ENCODE measurements at regions not wholly inside any gene's neighbourhood (a gene's known extent, or its start where the extent isn't known, plus 50 kb on each side); places are given as distances from the start of the nearest gene placed in this dataset.

DNA sequence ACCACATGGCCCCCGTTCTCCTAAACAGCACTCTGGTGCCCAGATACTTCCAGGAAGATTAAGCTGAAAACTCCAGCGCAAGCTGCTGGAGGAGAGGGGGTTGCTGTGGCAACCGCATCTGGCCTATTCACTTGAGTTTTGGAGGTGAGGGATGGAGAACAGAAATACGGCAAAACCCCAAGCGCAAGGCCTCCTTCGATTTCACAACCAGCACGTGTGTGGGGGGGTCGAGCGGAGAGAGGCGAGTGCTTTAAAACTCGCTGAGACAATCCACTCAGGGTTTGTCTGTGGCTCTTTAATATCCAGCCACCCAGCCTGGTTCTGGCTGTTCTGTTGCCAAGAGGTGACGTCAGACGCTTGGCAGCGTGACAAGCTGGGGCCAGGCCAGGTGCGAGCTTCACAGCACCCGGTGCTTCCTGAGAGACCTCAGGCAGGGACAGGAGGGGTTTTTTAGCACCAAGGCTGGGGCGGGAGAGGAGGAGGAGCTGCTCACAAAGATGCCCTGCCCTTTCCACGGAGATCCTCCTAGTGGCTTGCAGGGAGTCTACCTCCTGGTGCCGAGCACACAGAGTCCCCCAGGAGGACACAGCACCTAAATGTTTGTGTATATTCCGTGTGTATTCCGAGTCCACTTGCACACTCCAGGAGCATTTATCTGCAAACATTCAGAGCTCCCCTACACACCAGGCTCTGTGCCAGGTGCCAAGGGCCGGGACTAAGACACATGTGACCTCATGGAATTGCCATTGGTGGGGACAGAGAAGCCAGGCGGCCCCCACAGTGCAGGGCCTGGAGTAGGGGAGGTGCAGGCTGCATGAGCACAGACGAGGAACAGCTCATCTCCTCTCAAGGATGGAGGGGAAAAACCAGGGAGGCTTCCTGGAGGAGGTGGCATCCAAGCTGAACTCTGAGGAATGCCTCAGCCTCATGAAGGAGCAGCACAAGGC, 194.6 kb downstream of the OLFM1 start:
- no peak overlapping the region for H3K27ac ChIP-seq

DNA sequence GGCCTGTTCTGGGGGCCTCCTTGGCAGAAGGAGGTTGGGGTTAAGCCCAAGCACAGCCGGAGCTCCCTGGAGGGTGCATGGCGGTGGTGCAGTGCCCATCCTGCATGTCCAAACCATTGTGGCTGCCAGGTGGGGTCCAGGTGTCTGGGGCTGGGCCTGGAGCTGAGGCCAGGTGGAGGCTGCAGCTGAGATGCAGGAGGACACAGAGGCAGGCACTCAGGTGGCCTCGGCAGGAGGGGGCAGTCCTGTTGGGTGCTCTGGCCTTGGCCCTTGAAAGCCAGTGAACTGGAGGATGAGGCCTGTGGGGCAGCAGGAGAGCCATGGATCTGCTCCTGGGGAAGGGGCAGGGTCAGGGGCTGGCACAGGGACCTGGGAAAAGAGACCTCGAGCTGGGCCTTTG, 195.3 kb downstream of the OLFM1 start:
- H3F3A ChIP-seq (ENCODE audit: low read depth): peaks cover 21% of the 10 kb centered on the region
- no peak overlapping the region for H2AFZ ChIP-seq (replicated peaks)
- peaks cover 4% of the 10 kb centered on the region for H3K4me1 Mint-ChIP-seq
- no peaks in the 10 kb centered on the region for H3K9me3 Mint-ChIP-seq
- no peaks in the 10 kb centered on the region for H3K36me3 Mint-ChIP-seq
- DNase-seq (ENCODE audit: low spot score): no peak
- no peak overlapping the region for H3K4me3 Mint-ChIP-seq
- H3K9me3 ChIP-seq (ENCODE audit: low read depth): no peaks in the 10 kb centered on the region
- no peaks in the 10 kb centered on the region for H3K79me2 ChIP-seq (ENCODE audit: low read depth)
- TF ChIP-seq, protein P1, sequence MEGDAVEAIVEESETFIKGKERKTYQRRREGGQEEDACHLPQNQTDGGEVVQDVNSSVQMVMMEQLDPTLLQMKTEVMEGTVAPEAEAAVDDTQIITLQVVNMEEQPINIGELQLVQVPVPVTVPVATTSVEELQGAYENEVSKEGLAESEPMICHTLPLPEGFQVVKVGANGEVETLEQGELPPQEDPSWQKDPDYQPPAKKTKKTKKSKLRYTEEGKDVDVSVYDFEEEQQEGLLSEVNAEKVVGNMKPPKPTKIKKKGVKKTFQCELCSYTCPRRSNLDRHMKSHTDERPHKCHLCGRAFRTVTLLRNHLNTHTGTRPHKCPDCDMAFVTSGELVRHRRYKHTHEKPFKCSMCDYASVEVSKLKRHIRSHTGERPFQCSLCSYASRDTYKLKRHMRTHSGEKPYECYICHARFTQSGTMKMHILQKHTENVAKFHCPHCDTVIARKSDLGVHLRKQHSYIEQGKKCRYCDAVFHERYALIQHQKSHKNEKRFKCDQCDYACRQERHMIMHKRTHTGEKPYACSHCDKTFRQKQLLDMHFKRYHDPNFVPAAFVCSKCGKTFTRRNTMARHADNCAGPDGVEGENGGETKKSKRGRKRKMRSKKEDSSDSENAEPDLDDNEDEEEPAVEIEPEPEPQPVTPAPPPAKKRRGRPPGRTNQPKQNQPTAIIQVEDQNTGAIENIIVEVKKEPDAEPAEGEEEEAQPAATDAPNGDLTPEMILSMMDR (IDR thresholded peaks at IDR 0.05): no peak
- TF ChIP-seq EZH2phosphoT487 (IDR thresholded peaks at IDR 0.05) (no peak), EZH2 (IDR thresholded peaks at IDR 0.05) (no peak)
- H4K20me1 ChIP-seq (ENCODE audit: low read depth): no peaks in the 10 kb centered on the region
- no peak overlapping the region for H3K4me3 ChIP-seq
- no peak overlapping the region for H3K27ac Mint-ChIP-seq
- no peak overlapping the region for H3K9ac ChIP-seq
- no peak overlapping the region for H3K27ac ChIP-seq
- H3K4me2 ChIP-seq: no peak overlapping the region
- no peaks in the 10 kb centered on the region for H3K27me3 ChIP-seq
- no peaks in the 10 kb centered on the region for H3K4me1 ChIP-seq
- peaks cover 22% of the 10 kb centered on the region for H3K27me3 Mint-ChIP-seq (ENCODE audit: insufficient read depth, low read depth)
- no peaks in the 10 kb centered on the region for H3K36me3 ChIP-seq

More for the DNA sequence above, 194.6 kb downstream of the OLFM1 start:
- peaks cover 4% of the 10 kb centered on the region for H3K4me1 Mint-ChIP-seq
- Histone ChIP-seq H3K79me2 (ENCODE audit: low read depth) (no peaks in the 10 kb centered on the region), H3K4me1 (no peaks in the 10 kb centered on the region), H3K27me3 (no peaks in the 10 kb centered on the region), H3F3A (ENCODE audit: low read depth) (peaks cover 21% of the 10 kb centered on the region), H3K4me3 (no peak overlapping the region), H3K9me3 (ENCODE audit: low read depth) (no peaks in the 10 kb centered on the region), H3K36me3 (no peaks in the 10 kb centered on the region), H2AFZ (replicated peaks) (no peak overlapping the region), H3K4me2 (no peak overlapping the region), H3K9ac (no peak overlapping the region), H4K20me1 (ENCODE audit: low read depth) (no peaks in the 10 kb centered on the region)
- H3K27ac Mint-ChIP-seq: peak overlapping the region; percentile 14
- no peak for DNase-seq (ENCODE audit: low spot score)
- peaks cover 22% of the 10 kb centered on the region for H3K27me3 Mint-ChIP-seq (ENCODE audit: insufficient read depth, low read depth)
- TF ChIP-seq EZH2 (IDR thresholded peaks at IDR 0.05): no peak
- TF ChIP-seq EZH2phosphoT487 (IDR thresholded peaks at IDR 0.05): no peak
- TF ChIP-seq, protein P1 (IDR thresholded peaks at IDR 0.05): no peak
- H3K9me3 Mint-ChIP-seq: no peaks in the 10 kb centered on the region
- no peaks in the 10 kb centered on the region for H3K36me3 Mint-ChIP-seq
- H3K4me3 Mint-ChIP-seq: no peak overlapping the region

DNA sequence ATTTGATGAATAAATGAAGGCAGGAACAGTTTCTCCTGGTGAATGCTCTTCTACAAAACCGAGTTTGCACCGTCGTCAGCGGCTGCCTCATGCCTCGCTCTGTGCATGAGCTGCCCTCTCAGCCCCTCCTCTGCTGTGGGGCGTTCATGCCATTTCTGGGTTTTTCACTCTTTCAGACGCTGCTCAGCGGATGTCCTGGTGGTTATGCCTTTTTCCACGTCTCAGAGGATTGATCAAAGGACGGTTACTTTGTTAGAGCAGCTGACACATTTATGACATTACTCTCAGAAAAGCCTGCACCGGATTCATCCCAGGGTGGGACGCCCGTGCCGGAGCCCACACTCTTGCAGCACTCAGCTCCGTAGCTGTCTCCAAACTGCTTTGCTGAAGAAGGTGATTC, 195.9 kb upstream of the PPP1R26 start:
- Mint-ChIP-seq H3K4me1 (peaks cover 2% of the 10 kb centered on the region), H3K4me3 (no peak overlapping the region), H3K36me3 (no peaks in the 10 kb centered on the region), H3K27ac (peak overlapping the region; percentile 37), H3K27me3 (ENCODE audit: insufficient read depth, low read depth) (peaks cover 20% of the 10 kb centered on the region), H3K9me3 (no peaks in the 10 kb centered on the region)
- Histone ChIP-seq H4K20me1 (ENCODE audit: low read depth) (no peaks in the 10 kb centered on the region), H3K9me3 (ENCODE audit: low read depth) (no peaks in the 10 kb centered on the region), H3K36me3 (no peaks in the 10 kb centered on the region), H3K79me2 (ENCODE audit: low read depth) (no peaks in the 10 kb centered on the region), H3K27me3 (no peaks in the 10 kb centered on the region), H3K27ac (no peak overlapping the region), H2AFZ (replicated peaks) (no peak overlapping the region), H3K4me1 (no peaks in the 10 kb centered on the region), H3K4me3 (no peak overlapping the region), H3K9ac (no peak overlapping the region), H3F3A (ENCODE audit: low read depth) (peaks cover 21% of the 10 kb centered on the region), H3K4me2 (no peak overlapping the region)
- TF ChIP-seq EZH2phosphoT487 (IDR thresholded peaks at IDR 0.05): no peak
- no peak for TF ChIP-seq EZH2 (IDR thresholded peaks at IDR 0.05)
- TF ChIP-seq, protein P1 (IDR thresholded peaks at IDR 0.05): no peak
- no peak for DNase-seq (ENCODE audit: low spot score)
